HUDEP-2 (cell line): ENCODE measurements at regions not wholly inside any gene's neighbourhood (a gene's known extent, or its start where the extent isn't known, plus 50 kb on each side); places are given as distances from the start of the nearest gene placed in this dataset.

Experiments used
- DNase-seq, 76 experiments: peaks; one replicate each; lab custom pipeline; 2025; ENCODE audit not compliant: unreplicated experiment in 76 of 76; lab: John Stamatoyannopoulos, UW

DNA sequence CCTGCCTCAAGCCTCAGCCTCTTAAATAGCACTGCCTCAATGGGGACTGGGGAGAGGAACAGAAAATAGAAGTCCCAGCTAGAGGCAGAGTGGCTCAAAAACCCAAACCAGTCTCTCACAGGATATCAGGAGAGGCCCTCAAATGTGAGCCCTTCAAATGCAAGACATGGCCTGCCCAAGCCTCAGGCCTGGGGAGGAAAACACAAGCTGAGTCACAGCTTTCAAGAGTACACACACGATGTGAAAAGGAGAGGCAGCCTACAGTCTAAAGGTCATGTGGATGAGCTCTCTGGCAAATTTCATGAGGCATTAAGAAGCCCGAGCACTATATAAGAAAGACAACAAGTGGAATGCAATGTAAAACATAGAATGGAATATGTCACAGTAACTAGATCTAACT lies 316.6 kb upstream of the MEX3C start:
- no peak for DNase-seq

DNA sequence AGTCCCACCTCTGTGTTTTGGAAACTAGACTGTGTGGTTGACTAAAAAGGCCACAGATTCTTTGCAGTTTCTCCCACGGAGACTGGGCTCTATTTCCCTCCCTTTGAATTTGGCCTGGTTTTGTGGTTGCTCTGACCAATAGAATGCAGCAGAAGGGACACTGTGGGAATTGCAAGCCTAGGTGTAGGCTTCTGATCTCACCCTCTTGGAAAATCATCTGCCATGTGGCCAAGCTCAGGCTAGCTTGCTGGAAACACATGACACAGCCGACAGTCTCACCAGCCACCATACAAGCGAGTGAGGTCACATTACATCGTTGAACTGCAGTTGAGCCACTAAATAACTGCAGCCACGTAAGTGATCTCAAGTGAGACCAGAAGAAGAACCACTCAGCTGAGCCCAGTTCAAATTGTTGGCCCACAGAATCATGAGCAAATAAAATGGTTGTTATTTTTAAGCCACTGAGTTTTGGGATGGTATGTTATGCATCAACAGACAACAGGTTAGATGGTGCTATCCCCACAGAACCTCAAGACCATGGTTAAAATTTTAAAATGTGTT lies 319.1 kb upstream of the MEX3C start:
- no peak for DNase-seq

DNA sequence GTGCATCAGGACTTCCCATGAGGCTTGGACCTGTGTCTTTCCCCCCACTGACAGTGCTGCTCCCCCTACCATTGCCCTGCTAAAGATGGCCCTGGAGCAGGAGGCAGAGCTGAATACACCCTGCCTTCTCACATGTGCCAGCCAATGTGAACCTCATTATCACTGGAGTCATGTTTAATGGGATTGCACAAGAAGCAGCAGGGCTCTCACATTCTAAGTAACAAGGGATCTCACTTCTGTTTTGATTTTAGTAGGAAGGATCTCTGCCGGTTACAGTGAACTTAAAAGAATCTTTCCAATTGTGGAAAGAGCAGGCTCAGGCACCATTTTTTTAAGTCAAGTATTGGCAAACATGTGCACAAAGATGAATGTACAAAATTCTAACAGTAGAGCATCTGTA lies 322.1 kb upstream of the MEX3C start:
- no peak for DNase-seq

DNA sequence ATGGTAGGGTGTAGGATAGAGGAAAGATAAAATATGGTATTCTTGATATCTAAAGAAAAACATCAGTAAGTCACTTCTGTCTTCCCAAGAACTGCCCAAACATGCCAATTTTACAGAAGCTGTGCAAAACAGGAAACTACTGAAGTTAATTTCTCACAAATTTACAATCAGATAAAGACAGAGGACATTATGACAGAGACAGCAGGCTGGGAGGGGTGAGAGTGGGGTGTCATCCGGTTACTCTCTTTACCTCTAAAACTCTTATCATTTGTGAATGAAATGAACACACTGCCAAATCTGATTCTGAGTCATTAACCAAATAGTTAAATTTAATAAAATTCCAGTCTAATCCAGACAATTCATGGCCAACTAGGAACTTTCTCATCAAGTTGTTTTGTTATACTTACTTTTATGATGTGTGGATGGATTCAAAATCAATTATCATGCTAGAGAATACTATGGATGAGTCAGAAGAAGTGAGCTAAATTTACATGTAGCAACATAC lies 323.2 kb upstream of the MEX3C start:
- no peak for DNase-seq

DNA sequence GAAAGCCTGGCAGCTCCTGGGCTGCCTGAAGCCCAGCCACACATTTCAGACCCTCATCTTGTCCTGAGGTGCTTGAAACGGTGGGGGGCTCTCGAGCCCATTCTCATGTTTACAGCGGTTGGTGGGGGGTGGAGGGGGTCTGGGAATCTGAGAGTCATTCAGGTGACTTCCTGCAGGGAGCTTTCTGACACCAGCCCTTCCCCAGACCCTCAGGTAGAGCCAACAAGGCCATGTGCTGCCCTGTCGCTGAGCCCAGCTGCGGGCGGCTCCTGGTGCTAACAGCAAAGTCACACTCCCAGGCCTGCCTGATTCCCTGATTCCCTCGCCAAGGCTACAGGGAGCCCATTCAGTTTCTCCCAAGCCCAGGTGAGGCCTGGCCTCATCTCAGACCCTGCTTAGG lies 324.9 kb upstream of the MEX3C start:
- no peak for DNase-seq

DNA sequence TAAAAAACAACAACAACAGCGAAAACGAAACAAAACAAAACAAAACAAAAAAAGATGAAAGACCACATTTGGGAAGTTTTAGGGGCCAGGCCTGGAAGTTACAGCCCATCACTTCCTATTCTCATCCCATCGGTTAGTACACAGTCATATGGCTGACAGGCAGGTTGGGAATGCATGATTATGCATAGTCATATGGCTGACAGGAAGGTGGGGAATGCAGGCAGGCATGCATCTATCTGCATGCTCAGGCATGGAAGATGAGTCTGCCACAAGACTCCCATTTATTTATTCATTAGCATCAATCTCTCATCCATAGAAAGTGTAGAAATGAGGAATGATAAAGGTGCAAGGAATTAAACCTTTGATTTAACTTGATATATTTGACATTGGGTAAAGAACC lies 325.3 kb upstream of the MEX3C start:
- no peak for DNase-seq

DNA sequence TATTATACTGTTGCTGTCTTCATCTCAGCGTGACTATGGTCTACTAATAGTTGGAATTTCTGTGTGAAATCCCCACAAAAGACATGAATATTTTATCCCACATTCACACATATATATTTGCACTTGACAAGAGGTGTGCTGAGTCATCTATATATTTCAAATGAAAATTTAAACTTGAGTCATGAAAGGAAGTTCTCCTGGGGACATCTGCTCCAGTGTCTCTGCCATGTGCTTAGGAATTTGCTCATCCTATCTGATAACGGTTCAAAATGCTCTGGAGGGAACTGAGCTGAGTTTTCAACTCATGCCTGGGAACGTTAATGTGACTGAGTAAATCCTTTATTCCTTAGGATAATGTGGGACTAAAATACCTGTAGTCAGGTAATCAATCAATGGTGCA lies 326.2 kb upstream of the MEX3C start:
- no peak for DNase-seq

DNA sequence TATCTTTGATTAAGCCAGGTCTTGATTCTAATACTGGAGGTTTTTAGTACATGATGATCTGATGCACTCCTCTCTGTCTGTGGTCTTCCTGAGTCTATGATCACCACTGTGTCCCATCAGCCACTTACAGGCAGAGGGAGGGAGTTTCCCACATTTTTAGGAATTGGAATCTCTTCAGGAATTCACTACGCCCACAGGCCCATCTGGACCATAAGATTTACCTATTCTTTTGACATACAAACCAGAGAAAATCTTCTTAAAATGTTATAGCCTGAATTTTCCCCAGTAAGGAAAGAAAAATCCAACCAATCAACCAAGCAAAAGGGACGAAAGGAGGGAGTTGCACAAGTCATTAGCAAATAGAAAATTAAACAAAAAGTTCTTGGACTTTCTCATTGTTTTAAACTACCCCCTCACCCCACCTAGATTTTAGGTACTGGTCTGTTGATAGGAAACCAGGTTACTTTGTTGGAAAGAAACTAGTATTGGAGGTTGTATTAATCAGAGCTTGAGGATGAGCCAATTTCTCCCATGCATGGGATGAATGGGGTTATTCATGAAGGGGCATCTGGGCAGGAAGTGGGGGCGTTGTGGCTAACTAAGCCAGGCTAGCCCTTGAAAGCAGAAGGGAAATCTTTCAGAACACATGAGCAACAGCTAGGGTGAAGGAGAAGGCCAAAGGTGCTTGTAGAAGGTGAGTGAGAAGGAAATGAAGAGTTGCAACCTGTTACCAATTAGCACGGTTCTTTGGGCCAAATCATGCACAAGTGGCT lies 328.2 kb upstream of the MEX3C start:
- DNase-seq: no peak

DNA sequence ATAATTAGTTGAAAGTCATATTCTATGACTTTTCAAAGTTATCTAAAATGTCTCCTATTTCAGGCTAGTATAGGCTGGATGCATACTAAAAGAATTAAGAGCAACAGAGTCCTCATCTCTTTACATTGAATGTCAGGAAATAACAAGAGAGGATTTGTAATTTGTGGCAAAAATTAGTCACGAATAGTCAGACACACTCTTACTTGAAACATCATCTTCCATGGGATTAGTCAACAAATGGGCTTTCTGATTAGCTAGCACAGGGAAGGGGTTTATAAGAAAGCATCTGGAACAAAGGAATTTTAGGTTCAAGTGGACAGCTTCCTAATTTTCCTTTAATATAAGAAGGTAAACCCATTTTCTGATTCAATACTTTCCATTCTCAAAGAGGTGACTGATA lies 330.3 kb upstream of the MEX3C start:
- no peak for DNase-seq

DNA sequence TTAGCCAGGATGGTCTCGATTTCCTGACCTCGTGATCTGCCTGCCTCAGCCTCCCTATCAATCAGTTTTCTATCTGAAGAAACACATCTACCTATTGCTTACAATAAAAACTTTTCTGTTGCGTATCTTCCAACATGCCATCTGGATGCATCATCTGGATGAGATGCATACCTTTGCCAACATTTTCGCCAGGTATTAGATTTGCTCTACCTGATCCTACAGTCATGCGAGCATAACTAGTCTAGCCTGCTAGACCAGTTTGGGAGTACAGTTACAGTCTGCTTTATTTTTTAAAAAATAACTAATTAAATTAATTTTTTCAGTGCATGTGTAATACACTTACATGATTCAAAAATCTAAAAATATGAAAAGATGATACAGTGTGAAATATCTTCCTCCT lies 334.0 kb upstream of the MEX3C start:
- no peak for DNase-seq

DNA sequence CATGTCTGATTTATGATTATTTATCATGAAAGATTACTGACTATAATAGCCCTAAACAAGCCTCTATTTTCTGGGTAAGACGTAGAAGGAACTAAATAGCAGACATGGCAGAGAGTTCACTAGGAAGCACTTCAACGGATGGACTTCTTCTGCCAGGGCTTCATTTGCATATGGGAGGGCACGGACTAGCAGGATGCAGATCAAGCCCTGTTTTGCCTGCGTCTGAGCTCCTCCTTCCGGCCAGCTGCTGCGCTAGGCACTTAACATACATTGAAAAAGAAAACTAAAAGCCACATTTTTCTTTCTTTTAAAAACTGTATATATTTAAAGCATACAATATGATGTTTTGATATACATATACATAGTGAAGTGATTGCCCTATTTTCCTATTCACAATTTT lies 340.0 kb upstream of the MEX3C start:
- peak in 1 of 76 experiments; percentile 3 for DNase-seq

DNA sequence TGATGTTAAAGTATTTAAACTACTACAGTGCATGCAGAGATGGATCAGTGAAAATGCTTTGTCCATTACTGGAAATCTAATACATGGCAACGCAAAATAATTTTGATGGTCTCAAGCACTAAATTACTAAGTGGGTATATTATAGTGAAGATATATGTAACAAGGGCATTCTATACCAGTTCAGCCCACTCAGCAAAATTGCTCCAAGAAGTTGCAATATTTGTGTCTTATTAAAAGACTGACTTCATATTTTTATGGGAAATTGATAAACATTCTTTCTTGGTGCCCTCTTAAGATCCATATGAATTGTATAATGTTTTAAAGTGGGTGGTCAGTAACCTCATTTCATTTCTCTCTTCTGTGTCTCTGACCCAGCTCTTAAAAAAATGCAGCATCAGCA lies 343.1 kb upstream of the MEX3C start:
- DNase-seq: no peak

DNA sequence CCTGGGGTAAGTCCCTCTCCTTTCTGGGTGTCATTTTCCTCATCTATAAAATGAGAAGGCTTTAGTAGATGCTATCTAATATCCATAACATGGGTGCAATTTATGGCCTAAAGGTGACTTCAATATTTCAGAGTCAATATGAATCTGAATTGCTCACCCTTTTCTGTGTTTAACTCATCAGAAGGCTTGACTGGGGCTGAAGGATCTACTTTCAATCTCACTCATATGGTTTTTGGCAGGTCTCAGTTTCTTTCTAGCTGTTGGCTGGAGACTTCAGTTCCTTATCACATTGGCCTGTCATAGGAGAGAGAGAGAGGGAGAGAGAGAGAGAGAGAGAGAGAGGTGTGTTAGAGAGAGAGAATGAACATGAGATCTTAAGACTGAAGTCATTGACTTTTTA lies 343.7 kb upstream of the MEX3C start:
- no peak for DNase-seq

DNA sequence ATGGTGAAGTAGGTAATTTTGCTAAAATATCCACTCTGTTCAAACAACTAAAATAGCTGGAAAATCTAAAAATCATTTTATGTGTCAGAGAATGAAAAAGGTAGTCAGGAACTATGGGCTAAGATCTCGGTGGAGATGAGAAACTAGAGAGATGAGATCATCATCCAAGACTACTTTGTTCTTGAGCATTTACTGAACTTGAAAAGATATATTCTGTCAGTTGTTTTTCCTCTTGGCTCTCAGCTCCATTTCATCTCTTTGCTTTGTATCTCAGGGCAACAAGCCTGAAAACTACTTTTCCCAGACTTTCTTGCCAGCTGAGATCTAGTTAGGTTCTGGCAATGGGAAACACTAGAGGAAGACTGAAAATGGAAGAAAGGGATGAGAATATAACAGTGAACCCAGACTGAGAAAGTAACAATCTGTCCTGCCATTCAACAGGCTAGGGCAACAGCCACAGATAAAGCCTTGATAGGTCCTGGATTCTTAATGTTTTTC lies 346.2 kb upstream of the MEX3C start:
- no peak for DNase-seq

DNA sequence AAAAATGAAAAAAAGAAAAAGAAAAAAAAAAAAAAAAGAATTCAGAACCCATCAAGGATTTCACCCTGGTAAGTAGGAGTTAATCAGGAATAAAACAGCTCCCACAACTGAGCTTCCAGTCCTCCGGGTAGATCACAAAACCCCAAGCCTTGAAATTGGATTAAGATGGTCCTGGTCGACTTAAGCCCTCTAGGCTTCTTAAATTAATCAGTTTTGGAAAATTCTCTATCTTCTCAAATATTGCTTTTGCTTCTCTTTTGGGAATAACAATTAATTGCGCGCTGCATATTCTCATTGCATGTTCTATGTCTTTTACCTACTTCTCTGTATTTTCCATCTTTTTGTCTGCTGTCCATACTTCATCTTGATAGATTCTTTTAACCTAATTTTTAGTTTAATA lies 348.0 kb upstream of the MEX3C start:
- no peak for DNase-seq

DNA sequence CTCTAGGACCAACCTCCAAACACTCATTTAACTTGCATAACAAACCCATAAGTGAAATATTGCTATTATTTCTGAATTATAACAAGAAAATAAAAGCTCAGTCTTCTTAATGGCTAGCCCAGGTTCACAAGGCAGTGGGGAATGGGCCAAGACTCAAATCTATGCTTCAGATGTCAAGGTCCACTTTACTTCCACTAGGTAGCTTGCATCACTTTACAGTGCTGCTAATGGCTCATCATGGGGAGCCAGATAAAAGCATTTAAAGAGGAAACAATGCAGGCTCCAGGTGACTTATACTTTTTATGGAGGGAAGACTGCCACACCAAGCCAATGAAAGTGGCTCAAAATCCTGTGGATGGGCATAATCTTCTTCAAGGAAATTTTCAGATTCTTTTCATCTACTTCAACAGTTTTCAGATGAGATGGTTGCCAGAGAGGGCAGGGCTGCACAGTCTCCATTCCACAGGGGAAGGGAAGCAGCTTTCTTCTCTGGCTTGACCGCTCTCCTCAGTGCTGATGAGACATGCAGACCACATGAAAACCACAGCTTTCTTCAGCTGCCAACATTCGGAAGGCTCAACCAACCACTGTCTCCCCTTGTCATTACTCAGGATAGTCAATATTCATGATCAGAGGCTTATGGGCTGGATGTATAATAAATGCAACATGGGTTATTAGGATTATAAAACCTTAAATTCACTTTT lies 361.9 kb upstream of the MEX3C start:
- no peak for DNase-seq

DNA sequence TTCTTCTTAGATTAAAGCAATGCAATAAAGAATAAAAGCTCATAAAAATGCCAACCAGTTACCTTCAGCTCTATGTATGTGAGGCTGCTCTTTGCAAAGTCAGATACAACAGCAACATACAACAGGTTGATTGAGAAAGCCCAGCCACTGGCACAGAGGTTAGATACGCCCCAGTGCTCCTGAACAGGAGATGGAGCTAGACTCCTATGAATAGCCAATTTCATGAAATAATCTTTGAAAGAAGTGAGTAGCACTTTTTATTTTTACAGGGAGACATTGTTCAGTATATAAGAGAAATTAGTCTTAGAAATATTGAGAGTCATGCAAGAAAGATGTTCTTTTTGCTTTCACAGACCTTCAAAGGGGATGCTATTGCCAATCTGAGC lies 362.4 kb upstream of the MEX3C start:
- no peak for DNase-seq

DNA sequence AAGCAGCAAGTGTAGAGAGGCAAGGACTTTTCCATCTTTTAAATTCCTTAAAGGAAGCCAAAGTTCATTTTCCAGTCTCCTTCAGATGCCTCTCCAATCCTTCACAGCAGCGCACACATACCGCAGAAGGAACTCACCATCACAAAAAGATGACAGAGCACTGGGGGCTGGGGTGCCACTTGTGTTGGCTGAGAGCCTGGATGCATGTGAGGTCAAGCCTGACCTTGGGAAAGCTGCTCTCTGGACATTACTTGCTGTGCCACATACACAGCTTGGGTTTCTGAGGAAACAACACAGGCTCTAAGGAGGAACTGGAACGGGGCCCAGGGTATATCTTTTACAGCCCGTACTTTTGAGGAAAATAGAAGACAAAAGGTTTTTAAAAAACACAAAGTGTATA lies 364.3 kb upstream of the MEX3C start:
- no peak for DNase-seq

DNA sequence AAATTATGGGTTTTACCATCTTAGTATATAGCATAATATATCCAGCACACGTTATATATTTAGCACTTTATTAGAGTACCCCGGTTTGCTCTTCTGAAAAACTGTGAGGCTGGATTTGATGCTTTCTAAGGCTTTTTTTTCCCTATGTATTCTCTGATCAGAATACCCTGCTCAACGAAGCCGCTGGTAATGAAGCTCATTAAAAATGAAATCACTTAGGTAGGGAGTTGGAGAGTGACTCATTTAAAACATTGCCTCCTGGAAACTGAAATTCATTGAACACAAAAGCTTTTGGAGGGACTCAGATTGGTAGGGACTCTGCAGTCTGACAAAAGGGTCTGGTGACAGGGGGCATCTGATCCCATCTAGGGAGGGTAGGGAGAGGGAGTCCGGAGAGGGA lies 365.4 kb upstream of the MEX3C start:
- no peak for DNase-seq

DNA sequence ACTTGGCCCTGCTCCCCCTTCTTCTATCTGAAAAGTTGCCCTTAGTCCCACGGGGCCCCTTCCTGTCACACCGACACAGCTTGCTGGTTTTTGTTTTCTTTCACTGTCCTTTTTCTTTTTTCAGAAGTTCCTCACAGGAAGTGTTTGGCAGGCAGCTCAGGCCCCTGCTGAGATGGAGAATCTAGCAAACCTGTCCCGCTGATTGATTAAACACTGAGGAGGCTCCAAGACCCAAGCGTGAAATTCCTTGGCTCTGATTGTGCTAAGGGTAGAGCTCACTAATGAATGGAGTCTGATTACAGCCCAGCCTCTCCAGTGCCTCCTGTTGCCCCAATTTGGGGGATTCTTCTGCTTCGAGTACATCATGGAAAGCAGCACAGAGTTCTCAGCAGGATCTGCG lies 365.9 kb upstream of the MEX3C start:
- no peak for DNase-seq

DNA sequence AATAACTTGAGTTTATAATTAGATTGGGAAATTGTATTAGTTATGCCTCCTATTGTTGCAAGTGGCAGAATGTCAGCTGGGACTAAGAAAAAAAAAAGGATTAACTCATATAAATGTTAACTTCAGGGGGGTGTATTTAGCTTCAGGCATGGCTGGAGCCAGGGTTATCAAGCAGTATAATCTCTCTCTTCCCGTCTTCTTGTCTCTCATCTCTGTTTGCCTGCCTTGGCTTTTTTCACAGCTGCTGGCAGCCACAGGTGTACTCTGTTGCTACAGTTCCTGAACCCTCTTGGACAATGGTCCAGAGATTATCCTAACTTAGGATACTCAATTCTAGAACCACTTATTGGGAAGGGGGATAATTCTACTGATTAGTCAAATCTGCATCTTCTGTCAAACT lies 370.7 kb upstream of the MEX3C start:
- DNase-seq: no peak

DNA sequence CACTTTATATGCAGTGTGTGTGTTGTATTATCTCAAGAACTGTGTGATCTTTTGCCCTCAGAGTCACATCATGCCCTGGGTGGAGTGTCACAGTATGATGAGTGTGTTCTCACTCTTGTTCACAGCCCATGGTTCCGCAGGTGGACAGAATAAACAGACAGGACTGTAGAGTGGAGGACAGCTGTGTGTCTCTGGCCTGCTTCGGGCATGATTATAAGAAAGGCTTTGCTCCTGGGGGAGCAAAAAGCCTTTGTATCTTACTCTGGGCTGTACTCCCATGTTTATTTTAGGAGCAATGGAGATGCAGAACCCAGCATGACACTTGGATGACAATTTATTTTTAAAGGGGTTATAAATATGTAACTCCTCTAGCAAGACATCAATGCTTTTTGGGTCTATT lies 371.7 kb upstream of the MEX3C start:
- DNase-seq: no peak
